Endodermal cell (in vitro differentiated cells): ENCODE measurements at regions not wholly inside any gene's neighbourhood (a gene's known extent, or its start where the extent isn't known, plus 50 kb on each side); places are given as distances from the start of the nearest gene placed in this dataset.

Experiments used
- DNase-seq: peaks from one replicate; pipeline ENCODE4 v3.0.0-alpha.2; 2017
- H3K27ac ChIP-seq: 2 replicates; pipeline ENCODE4 v1.5.1; 2013; ENCODE audit warnings: mild to moderate bottlenecking, low read depth, low read length, moderate library complexity
- H3K27me3 ChIP-seq: 2 replicates; pipeline ENCODE4 v1.6.1; 2013; ENCODE audit warnings: mild to moderate bottlenecking, low read length, moderate library complexity; ENCODE audit not compliant: insufficient read depth, control insufficient read depth, poor library complexity, severe bottlenecking
- H3K36me3 ChIP-seq: 2 replicates; pipeline ENCODE4 v1.7.0; 2013; ENCODE audit warnings: mild to moderate bottlenecking, low read length, moderate library complexity; ENCODE audit not compliant: control insufficient read depth, insufficient read depth
- H3K4me1 ChIP-seq: one replicate; pipeline ENCODE4 v1.7.0; 2013; ENCODE audit warnings: low read length; ENCODE audit not compliant: control insufficient read depth, insufficient read depth
- H3K4me3 ChIP-seq: 2 replicates; pipeline ENCODE4 v1.5.1; 2013; ENCODE audit warnings: mild to moderate bottlenecking, low read length, moderate library complexity
- H3K9ac ChIP-seq: 2 replicates; pipeline ENCODE4 v1.6.1; 2013; ENCODE audit warnings: mild to moderate bottlenecking, low read length, moderate library complexity; ENCODE audit not compliant: poor library complexity, severe bottlenecking; ENCODE audit errors: extremely low read depth
- H3K9me3 ChIP-seq: 2 replicates; pipeline ENCODE4 v1.6.1; 2013; ENCODE audit warnings: mild to moderate bottlenecking, low read length, moderate library complexity; ENCODE audit not compliant: control insufficient read depth
- H3K27ac Mint-ChIP-seq: 2 replicates; pipeline ENCODE4 v1.8.0; 2020; ENCODE audit warnings: mixed read lengths
- H3K27me3 Mint-ChIP-seq: 2 replicates; pipeline ENCODE4 v1.8.0; 2021; ENCODE audit warnings: mild to moderate bottlenecking, mixed read lengths; ENCODE audit not compliant: insufficient read depth
- H3K36me3 Mint-ChIP-seq: 2 replicates; pipeline ENCODE4 v1.8.0; 2020; ENCODE audit warnings: low read depth, mixed read lengths
- H3K4me1 Mint-ChIP-seq: 2 replicates; pipeline ENCODE4 v1.8.0; 2020; ENCODE audit warnings: mixed read lengths
- H3K4me3 Mint-ChIP-seq: 2 replicates; pipeline ENCODE4 v1.8.0; 2020; ENCODE audit warnings: mild to moderate bottlenecking, moderate library complexity, mixed read lengths
- H3K9me3 Mint-ChIP-seq: 2 replicates; pipeline ENCODE4 v1.8.0; 2020; ENCODE audit warnings: mild to moderate bottlenecking, mixed read lengths
- WGBS, 2 experiments: methylation state at CpG; one replicate each; pipeline versions ENCODE4 v1.1.5 to v1.1.7; 2013; ENCODE audit warnings: missing lambda C conversion rate in 2 of 2, mixed read lengths in 1 of 2; ENCODE audit not compliant: insufficient coverage in 1 of 2, insufficient read length in 1 of 2; 5-methylcytosine and 5-hydroxymethylcytosine counted together
- TF ChIP-seq, protein P1 (sequence below): fragments of 200-600 bp; sonication (generic); conservative IDR thresholded peaks from 2 replicates; pipeline ENCODE4 v1.5.0; 2021; ENCODE audit warnings: antibody characterized with exemption, mild to moderate bottlenecking

DNA sequence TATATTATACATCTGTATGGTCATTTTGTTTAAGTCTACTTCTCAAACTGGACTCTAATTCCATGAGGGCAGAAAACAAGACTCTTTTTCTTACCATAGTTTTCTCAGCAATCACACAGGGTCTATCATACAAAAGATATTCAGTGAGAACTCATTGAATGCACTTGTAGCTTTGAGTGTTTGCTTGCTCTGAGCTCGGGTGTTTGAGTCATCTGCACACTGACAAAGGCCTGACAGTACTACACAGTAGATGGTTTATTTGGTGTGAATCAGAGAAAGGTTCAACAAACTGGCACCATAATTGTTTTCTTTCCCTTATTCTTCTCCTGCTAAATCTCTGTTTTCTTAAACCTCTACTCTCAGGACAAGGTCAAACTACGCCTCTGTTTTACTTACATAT is 586.4 kb downstream of the LMO7 start:
- Histone ChIP-seq H3K4me1 (no peaks in the 10 kb centered on the region), H3K36me3 (no peaks in the 10 kb centered on the region), H3K27ac (peak overlapping the region; percentile 7), H3K9ac (no peak overlapping the region), H3K9me3 (no peaks in the 10 kb centered on the region), H3K27me3 (no peaks in the 10 kb centered on the region), H3K4me3 (no peak overlapping the region)
- Mint-ChIP-seq H3K27ac (no peak overlapping the region), H3K9me3 (no peaks in the 10 kb centered on the region), H3K36me3 (no peaks in the 10 kb centered on the region), H3K27me3 (no peaks in the 10 kb centered on the region), H3K4me1 (no peaks in the 10 kb centered on the region), H3K4me3 (no peak overlapping the region)
- TF ChIP-seq, protein P1, sequence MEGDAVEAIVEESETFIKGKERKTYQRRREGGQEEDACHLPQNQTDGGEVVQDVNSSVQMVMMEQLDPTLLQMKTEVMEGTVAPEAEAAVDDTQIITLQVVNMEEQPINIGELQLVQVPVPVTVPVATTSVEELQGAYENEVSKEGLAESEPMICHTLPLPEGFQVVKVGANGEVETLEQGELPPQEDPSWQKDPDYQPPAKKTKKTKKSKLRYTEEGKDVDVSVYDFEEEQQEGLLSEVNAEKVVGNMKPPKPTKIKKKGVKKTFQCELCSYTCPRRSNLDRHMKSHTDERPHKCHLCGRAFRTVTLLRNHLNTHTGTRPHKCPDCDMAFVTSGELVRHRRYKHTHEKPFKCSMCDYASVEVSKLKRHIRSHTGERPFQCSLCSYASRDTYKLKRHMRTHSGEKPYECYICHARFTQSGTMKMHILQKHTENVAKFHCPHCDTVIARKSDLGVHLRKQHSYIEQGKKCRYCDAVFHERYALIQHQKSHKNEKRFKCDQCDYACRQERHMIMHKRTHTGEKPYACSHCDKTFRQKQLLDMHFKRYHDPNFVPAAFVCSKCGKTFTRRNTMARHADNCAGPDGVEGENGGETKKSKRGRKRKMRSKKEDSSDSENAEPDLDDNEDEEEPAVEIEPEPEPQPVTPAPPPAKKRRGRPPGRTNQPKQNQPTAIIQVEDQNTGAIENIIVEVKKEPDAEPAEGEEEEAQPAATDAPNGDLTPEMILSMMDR = no peak
- DNase-seq = no peak
- WGBS, 2 experiments = 50 to 73% methylated on average over 1 to 2 of the region's 2 CpGs

DNA sequence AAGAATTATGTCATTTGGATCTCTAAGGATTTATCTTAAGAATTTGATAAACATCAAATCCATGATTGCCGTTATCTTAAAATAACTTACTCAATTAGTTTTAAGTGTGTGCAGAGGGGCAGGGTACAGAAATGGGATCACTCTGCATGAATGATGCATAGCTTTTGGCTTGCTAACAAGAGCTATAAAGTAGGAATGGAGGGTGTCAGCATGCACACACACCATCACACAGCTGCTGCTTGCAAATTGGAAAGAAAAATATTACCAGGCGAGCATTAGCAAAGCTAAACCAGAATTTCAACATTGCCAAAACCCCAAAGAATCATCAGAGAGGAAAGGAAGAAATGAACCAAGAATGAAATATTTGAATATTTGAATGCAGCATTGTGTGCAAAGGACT is 580.6 kb downstream of the LMO7 start:
- Histone ChIP-seq H3K36me3 (no peaks in the 10 kb centered on the region), H3K9me3 (peaks cover under 1% of the 10 kb centered on the region), H3K27ac (no peak overlapping the region), H3K27me3 (no peaks in the 10 kb centered on the region), H3K4me3 (no peak overlapping the region), H3K4me1 (no peaks in the 10 kb centered on the region), H3K9ac (no peak overlapping the region)
- no peaks in the 10 kb centered on the region for H3K4me1 Mint-ChIP-seq
- no peak overlapping the region for H3K27ac Mint-ChIP-seq
- no peaks in the 10 kb centered on the region for H3K27me3 Mint-ChIP-seq
- TF ChIP-seq, protein P1 = no peak
- H3K36me3 Mint-ChIP-seq = no peaks in the 10 kb centered on the region
- no peaks in the 10 kb centered on the region for H3K9me3 Mint-ChIP-seq
- WGBS, 2 experiments = 100% methylated on average over 2 of the region's 2 CpGs; no CpG with 5 or more reads in 1 of the 2 experiments
- H3K4me3 Mint-ChIP-seq = no peak overlapping the region
- DNase-seq = no peak

DNA sequence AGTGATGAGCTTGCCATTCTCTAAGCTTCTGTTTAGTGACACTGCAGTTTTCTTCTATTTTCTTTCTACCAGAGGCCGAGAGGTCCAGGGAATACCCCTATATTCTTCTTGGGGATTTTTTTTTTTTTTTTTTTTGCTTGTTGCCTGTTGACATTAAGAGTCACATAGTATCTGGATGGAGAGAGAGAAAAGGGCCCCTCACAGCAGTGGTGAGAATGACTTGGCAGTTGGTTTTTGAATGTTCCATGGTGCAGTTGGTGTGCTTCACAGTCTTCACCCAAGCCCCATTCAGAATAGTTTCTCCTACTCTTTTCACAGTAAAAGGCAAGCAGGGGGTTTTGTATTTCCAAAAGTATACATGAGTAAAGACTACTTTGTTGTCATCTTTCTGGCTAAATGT is 577.9 kb downstream of the LMO7 start:
- Histone ChIP-seq H3K9me3 (peaks cover 6% of the 10 kb centered on the region), H3K9ac (no peak overlapping the region), H3K4me1 (no peaks in the 10 kb centered on the region), H3K36me3 (no peaks in the 10 kb centered on the region), H3K4me3 (no peak overlapping the region), H3K27me3 (no peaks in the 10 kb centered on the region), H3K27ac (no peak overlapping the region)
- Mint-ChIP-seq H3K4me3 (no peak overlapping the region), H3K9me3 (no peaks in the 10 kb centered on the region), H3K4me1 (no peaks in the 10 kb centered on the region), H3K36me3 (no peaks in the 10 kb centered on the region), H3K27ac (no peak overlapping the region), H3K27me3 (no peaks in the 10 kb centered on the region)
- WGBS, 2 experiments = 100% methylated on average over 1 of the region's 1 CpG; no CpG with 5 or more reads in 1 of the 2 experiments
- TF ChIP-seq, protein P1 = no peak
- no peak for DNase-seq
